NOMO-1 (cell line): ENCODE measurements at regions not wholly inside any gene's neighbourhood (a gene's known extent, or its start where the extent isn't known, plus 50 kb on each side); places are given as distances from the start of the nearest gene placed in this dataset.
"Not testable (repeated sequence)": the region's sequence is repeated elsewhere in the genome, so short reads cannot be mapped to it uniquely, and the experiment has no call there.

ENCODE experiments used
- DNase-seq, 2 experiments: peaks; one replicate each; lab custom pipeline; 2025; ENCODE audit not compliant: unreplicated experiment in 2 of 2; lab: John Stamatoyannopoulos, UW

- DNase-seq: no peak
Measured at GRCh38 chr1:213415691-213416380, 364.8 kb downstream of the RPS6KC1 start.

- no peak for DNase-seq
Measured at GRCh38 chr1:213416461-213417224, 365.6 kb downstream of the RPS6KC1 start.

- no peak for DNase-seq
Measured at GRCh38 chr1:213417225-213417820, 366.3 kb downstream of the RPS6KC1 start.

GRCh38 chr1:213417846-213418245, 366.8 kb downstream of the RPS6KC1 start:
- DNase-seq: no peak

GRCh38 chr1:213418268-213419071, 367.4 kb downstream of the RPS6KC1 start:
- DNase-seq: no peak

GRCh38 chr1:213419401-213420030, 368.5 kb downstream of the RPS6KC1 start:
- no peak for DNase-seq

GRCh38 chr1:213421178-213421577, 370.1 kb downstream of the RPS6KC1 start:
- DNase-seq: not testable (repeated sequence)

- no peak for DNase-seq
Measured at GRCh38 chr1:213423041-213423440, 372.0 kb downstream of the RPS6KC1 start.

- no peak for DNase-seq
Measured at GRCh38 chr1:213423605-213424004, 372.6 kb downstream of the RPS6KC1 start.

GRCh38 chr1:213425376-213426030, 374.5 kb downstream of the RPS6KC1 start:
- no peak for DNase-seq

GRCh38 chr1:213429642-213430041, 378.6 kb downstream of the RPS6KC1 start:
- DNase-seq: no peak

- DNase-seq: no peak
Measured at GRCh38 chr1:213435715-213436114, 384.7 kb downstream of the RPS6KC1 start.

GRCh38 chr1:213438339-213438738, 387.3 kb downstream of the RPS6KC1 start:
- no peak for DNase-seq

GRCh38 chr1:213439703-213440102, 388.7 kb downstream of the RPS6KC1 start:
- no peak for DNase-seq

GRCh38 chr1:213440766-213441165, 389.7 kb downstream of the RPS6KC1 start:
- DNase-seq: no peak

GRCh38 chr1:213443415-213443814, 392.4 kb downstream of the RPS6KC1 start:
- DNase-seq: no peak

GRCh38 chr1:213444224-213444623, 393.2 kb downstream of the RPS6KC1 start:
- no peak for DNase-seq

- no peak for DNase-seq
Measured at GRCh38 chr1:213446496-213446895, 395.5 kb downstream of the RPS6KC1 start.

GRCh38 chr1:213448360-213448759, 397.3 kb downstream of the RPS6KC1 start:
- DNase-seq: no peak

- DNase-seq: no peak
Measured at GRCh38 chr1:213448776-213449175, 397.7 kb downstream of the RPS6KC1 start.
